CD14-positive monocyte (primary cell): ENCODE measurements at regions not wholly inside any gene's neighbourhood (a gene's known extent, or its start where the extent isn't known, plus 50 kb on each side); places are given as distances from the start of the nearest gene placed in this dataset.

Experiments
- DNase-seq, 3 donors: peaks; one replicate each; pipeline ENCODE4 v3.0.0-alpha.2; 2011 to 2022
- H2AFZ ChIP-seq: 2 replicates; pipeline ENCODE4 v1.6.0; 2012; ENCODE audit warnings: mild to moderate bottlenecking, low read depth, low read length, inconsistent platforms; ENCODE audit not compliant: insufficient read depth, poor library complexity, severe bottlenecking
- H3K27ac ChIP-seq, 2 donors: 1 replicate in 1 of 2; 2 replicates in 1 of 2; pipeline ENCODE4 v1.5.1; 2012 to 2013; ENCODE audit warnings: low read length in 2 of 2, control low read depth in 1 of 2, inconsistent platforms in 1 of 2, low read depth in 1 of 2, mild to moderate bottlenecking in 1 of 2
- H3K27me3 ChIP-seq, 2 donors: one replicate each; pipeline versions ENCODE4 v1.6.0 to v1.6.1; 2011 to 2013; ENCODE audit warnings: low read length in 2 of 2; ENCODE audit not compliant: control insufficient read depth in 2 of 2, insufficient read depth in 2 of 2
- H3K36me3 ChIP-seq, 2 donors: replicated peaks in 1 of 2; 1 replicate in 1 of 2; 2 replicates in 1 of 2; pipeline versions ENCODE4 v1.5.1 to v1.6.1; 2012 to 2013; ENCODE audit warnings: low read length in 2 of 2, control low read depth in 1 of 2, inconsistent platforms in 1 of 2, mild to moderate bottlenecking in 1 of 2; ENCODE audit not compliant: insufficient read depth in 2 of 2, control insufficient read depth in 1 of 2
- H3K4me1 ChIP-seq, 2 donors: 1 replicate in 1 of 2; 2 replicates in 1 of 2; pipeline versions ENCODE4 v1.5.1 to v1.6.1; 2012 to 2013; ENCODE audit warnings: low read length in 2 of 2, control low read depth in 1 of 2, inconsistent platforms in 1 of 2, mild to moderate bottlenecking in 1 of 2, moderate library complexity in 1 of 2; ENCODE audit not compliant: insufficient read depth in 2 of 2, control insufficient read depth in 1 of 2
- H3K4me2 ChIP-seq: replicated peaks from 2 replicates; pipeline ENCODE3; 2012; ENCODE audit warnings: low read length, moderate library complexity, mild to moderate bottlenecking; ENCODE audit not compliant: poor library complexity, severe bottlenecking; ENCODE audit errors: extremely low read depth
- H3K4me3 ChIP-seq, 3 experiments: fragments of 200-600 bp in 1 of 3; sonication (generic) in 1 of 3; replicated peaks in 1 of 3; 1 replicate in 2 of 3; 2 replicates in 1 of 3; pipeline ENCODE4 v1.5.1; 2011 to 2013; ENCODE audit warnings: low read length in 3 of 3, mild to moderate bottlenecking in 3 of 3, control low read depth in 2 of 3, low read depth in 2 of 3, inconsistent platforms in 1 of 3, moderate library complexity in 1 of 3
- H3K79me2 ChIP-seq: 2 replicates; pipeline ENCODE4 v1.6.0; 2012; ENCODE audit warnings: mild to moderate bottlenecking, control low read depth, inconsistent platforms, low read length, moderate library complexity; ENCODE audit not compliant: insufficient read depth
- H3K9ac ChIP-seq: 2 replicates; pipeline ENCODE4 v1.6.0; 2017; ENCODE audit warnings: low read length, mild to moderate bottlenecking; ENCODE audit not compliant: insufficient read depth, poor library complexity, severe bottlenecking
- H3K9me3 ChIP-seq, 2 donors: replicated peaks in 1 of 2; 1 replicate in 1 of 2; 2 replicates in 1 of 2; pipeline versions ENCODE4 v1.5.1 to v1.6.1; 2012 to 2013; ENCODE audit warnings: low read length in 2 of 2, control low read depth in 1 of 2; ENCODE audit not compliant: control insufficient read depth in 1 of 2, insufficient read depth in 1 of 2
- H4K20me1 ChIP-seq: 2 replicates; pipeline ENCODE4 v1.6.0; 2012; ENCODE audit warnings: mild to moderate bottlenecking, low read length, control low read depth, moderate library complexity; ENCODE audit not compliant: insufficient read depth
- H3K27ac Mint-ChIP-seq, 7 donors: one replicate each; pipeline ENCODE4 v1.8.0; 2020; ENCODE audit warnings: mild to moderate bottlenecking in 7 of 7, mixed read lengths in 7 of 7, moderate library complexity in 6 of 7, inconsistent platforms in 2 of 7
- H3K27me3 Mint-ChIP-seq, 3 donors: one replicate each; pipeline ENCODE4 v1.8.0; 2021 to 2022; ENCODE audit warnings: low read depth in 3 of 3, mild to moderate bottlenecking in 3 of 3, mixed read lengths in 3 of 3, moderate library complexity in 3 of 3, inconsistent platforms in 1 of 3
- H3K36me3 Mint-ChIP-seq, 2 donors: one replicate each; pipeline ENCODE4 v1.8.0; 2020; ENCODE audit warnings: mixed read lengths in 2 of 2, inconsistent platforms in 1 of 2, mild to moderate bottlenecking in 1 of 2
- H3K4me1 Mint-ChIP-seq: one replicate; pipeline ENCODE4 v1.8.0; 2020; ENCODE audit warnings: mild to moderate bottlenecking, mixed read lengths
- H3K4me3 Mint-ChIP-seq, 2 donors: one replicate each; pipeline ENCODE4 v1.8.0; 2020; ENCODE audit warnings: mild to moderate bottlenecking in 2 of 2, mixed read lengths in 2 of 2, moderate library complexity in 1 of 2
- H3K9me3 Mint-ChIP-seq, 7 donors: one replicate each; pipeline ENCODE4 v1.8.0; 2020 to 2022; ENCODE audit warnings: mixed read lengths in 7 of 7, mild to moderate bottlenecking in 6 of 7, moderate library complexity in 6 of 7, inconsistent platforms in 2 of 7
- WGBS: methylation state at CpG from one replicate; pipeline ENCODE4 v1.1.5; 2013; ENCODE audit warnings: missing lambda C conversion rate; ENCODE audit not compliant: insufficient coverage; 5-methylcytosine and 5-hydroxymethylcytosine counted together
- intact Hi-C, 2 donors: fragments of 100-400 bp; cut with micrococcal nuclease; formaldehyde crosslinking; loops; one replicate each; pipeline versions ENCODE4 v1.15.0 to v1.15.1; 2023
- TF ChIP-seq, protein P1 (sequence below): fragments of 200-600 bp; IDR thresholded peaks from one replicate; pipeline ENCODE4 v1.8.0; 2022; ENCODE audit warnings: antibody characterized with exemption, mild to moderate bottlenecking

DNA sequence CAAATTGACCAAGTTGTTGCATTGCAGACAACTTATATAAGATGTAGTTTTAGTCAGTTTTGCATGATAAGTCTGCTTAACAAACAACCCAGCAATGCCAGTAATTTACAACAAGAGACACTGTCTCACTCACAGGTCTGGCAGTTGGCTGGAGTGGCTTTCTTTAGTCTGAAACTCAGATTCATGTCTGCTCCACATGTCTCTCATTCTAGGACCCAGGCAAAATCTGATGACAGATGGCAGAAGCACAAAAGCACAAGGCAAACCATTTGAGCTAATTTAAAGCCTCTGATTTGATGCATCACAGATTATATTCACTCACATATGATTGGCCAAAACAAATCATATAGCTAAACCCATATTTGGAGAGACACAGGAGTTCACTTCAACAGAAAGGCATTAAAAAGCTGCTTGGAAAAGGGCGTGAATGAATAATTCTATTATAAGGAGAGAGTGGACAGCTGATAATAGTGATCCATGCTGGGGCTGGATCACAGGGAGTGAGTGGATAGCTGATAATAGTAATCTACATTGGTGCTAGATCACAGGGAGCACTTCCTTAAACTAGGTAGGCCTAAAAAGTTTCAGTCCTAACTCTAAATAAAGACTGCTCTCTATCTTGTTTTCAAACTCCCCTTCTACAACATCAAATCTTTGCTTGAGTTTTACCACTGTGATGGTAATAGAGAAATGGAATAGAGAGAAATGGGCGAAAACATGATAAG, 593.2 kb upstream of the ZNF804A start:
- no peak for DNase-seq
- Histone ChIP-seq H3K27me3 (no peaks in the 10 kb centered on the region), H3K9me3 (peaks cover 0 to 5% of the 10 kb centered on the region in 2 donors), H4K20me1 (no peaks in the 10 kb centered on the region), H3K9ac (no peak overlapping the region), H3K4me2 (no peak overlapping the region), H3K4me3 (no peak overlapping the region), H3K27ac (no peak overlapping the region), H2AFZ (no peak overlapping the region), H3K36me3 (no peaks in the 10 kb centered on the region), H3K4me1 (no peaks in the 10 kb centered on the region), H3K79me2 (no peaks in the 10 kb centered on the region)
- no peaks in the 10 kb centered on the region for H3K4me1 Mint-ChIP-seq
- TF ChIP-seq, protein P1, sequence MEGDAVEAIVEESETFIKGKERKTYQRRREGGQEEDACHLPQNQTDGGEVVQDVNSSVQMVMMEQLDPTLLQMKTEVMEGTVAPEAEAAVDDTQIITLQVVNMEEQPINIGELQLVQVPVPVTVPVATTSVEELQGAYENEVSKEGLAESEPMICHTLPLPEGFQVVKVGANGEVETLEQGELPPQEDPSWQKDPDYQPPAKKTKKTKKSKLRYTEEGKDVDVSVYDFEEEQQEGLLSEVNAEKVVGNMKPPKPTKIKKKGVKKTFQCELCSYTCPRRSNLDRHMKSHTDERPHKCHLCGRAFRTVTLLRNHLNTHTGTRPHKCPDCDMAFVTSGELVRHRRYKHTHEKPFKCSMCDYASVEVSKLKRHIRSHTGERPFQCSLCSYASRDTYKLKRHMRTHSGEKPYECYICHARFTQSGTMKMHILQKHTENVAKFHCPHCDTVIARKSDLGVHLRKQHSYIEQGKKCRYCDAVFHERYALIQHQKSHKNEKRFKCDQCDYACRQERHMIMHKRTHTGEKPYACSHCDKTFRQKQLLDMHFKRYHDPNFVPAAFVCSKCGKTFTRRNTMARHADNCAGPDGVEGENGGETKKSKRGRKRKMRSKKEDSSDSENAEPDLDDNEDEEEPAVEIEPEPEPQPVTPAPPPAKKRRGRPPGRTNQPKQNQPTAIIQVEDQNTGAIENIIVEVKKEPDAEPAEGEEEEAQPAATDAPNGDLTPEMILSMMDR: no peak
- no peaks in the 10 kb centered on the region for H3K27me3 Mint-ChIP-seq
- H3K27ac Mint-ChIP-seq: no peak overlapping the region
- no peak overlapping the region for H3K4me3 Mint-ChIP-seq
- peaks cover 0 to 4% (median 2%) of the 10 kb centered on the region in 7 donors for H3K9me3 Mint-ChIP-seq
- WGBS: no CpG with 5 or more reads among the region's 2 CpGs
- no peaks in the 10 kb centered on the region for H3K36me3 Mint-ChIP-seq
- intact Hi-C loops: no loop called here

DNA sequence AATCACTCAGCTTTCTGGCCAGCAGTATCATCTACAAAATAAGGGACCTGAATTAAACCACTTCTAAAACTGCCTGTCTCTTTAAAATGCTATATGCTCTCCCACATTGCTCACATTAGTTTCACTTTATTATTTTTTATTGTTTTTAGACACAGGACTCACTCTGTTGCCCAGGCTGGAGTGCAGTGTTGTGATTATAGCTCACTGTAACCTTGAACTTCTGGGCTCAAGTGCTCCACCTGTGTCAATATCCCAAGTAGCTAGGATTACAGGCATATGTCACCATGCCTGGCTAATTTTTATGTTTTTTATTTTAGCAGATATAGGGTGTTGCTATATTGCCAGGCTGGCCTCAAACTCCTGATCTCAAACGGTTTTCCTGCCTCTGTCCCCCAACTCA, 591.3 kb upstream of the ZNF804A start:
- Histone ChIP-seq H3K4me2 (no peak overlapping the region), H3K4me1 (no peaks in the 10 kb centered on the region), H3K36me3 (no peaks in the 10 kb centered on the region), H2AFZ (no peak overlapping the region), H3K4me3 (no peak overlapping the region), H3K79me2 (no peaks in the 10 kb centered on the region), H3K9ac (no peak overlapping the region), H4K20me1 (no peaks in the 10 kb centered on the region), H3K27ac (no peak overlapping the region), H3K27me3 (no peaks in the 10 kb centered on the region), H3K9me3 (peaks cover 0 to 5% of the 10 kb centered on the region in 2 donors)
- Mint-ChIP-seq H3K27ac (no peak overlapping the region), H3K9me3 (peaks cover 0 to 2% (median 0%) of the 10 kb centered on the region in 7 donors), H3K4me1 (no peaks in the 10 kb centered on the region), H3K4me3 (no peak overlapping the region), H3K27me3 (no peaks in the 10 kb centered on the region), H3K36me3 (no peaks in the 10 kb centered on the region)
- no peak for DNase-seq
- WGBS: no CpG with 5 or more reads among the region's 1 CpG
- intact Hi-C loops: no loop called here
- TF ChIP-seq, protein P1: no peak
